COLO829 (cell line): ENCODE measurements at regions not wholly inside any gene's neighbourhood (a gene's known extent, or its start where the extent isn't known, plus 50 kb on each side); places are given as distances from the start of the nearest gene placed in this dataset.
A peak's percentile ranks its signal among the peaks of the same experiment; 100 is the strongest.

Experiments used
- DNase-seq: peaks from one replicate; pipeline ENCODE4 v3.0.0; 2012; ENCODE audit warnings: low spot score

- DNase-seq: no peak
Measured at GRCh38 chr1:63199706-63200335, 122.5 kb upstream of the FOXD3 start.

- no peak for DNase-seq
Measured at GRCh38 chr1:63200676-63201075, 121.7 kb upstream of the FOXD3 start.

GRCh38 chr1:63203641-63204040, 118.7 kb upstream of the FOXD3 start:
- no peak for DNase-seq

- DNase-seq: no peak
Measured at GRCh38 chr1:63205776-63206175, 116.6 kb upstream of the FOXD3 start.

GRCh38 chr1:63214553-63214952, 107.8 kb upstream of the FOXD3 start:
- no peak for DNase-seq

GRCh38 chr1:63223426-63223825, 98.9 kb upstream of the FOXD3 start:
- peak; percentile 11 for DNase-seq

GRCh38 chr1:63230722-63231121, 91.6 kb upstream of the FOXD3 start:
- no peak for DNase-seq

- DNase-seq: no peak
Measured at GRCh38 chr1:63238721-63239120, 83.6 kb upstream of the FOXD3 start.

GRCh38 chr1:63245186-63245585, 77.2 kb upstream of the FOXD3 start:
- no peak for DNase-seq

GRCh38 chr1:63248216-63248615, 74.2 kb upstream of the FOXD3 start:
- DNase-seq: no peak

- DNase-seq: no peak
Measured at GRCh38 chr1:63255153-63255552, 67.2 kb upstream of the FOXD3 start.

- DNase-seq: peak; percentile 66
Measured at GRCh38 chr1:63261736-63262458, 60.5 kb upstream of the FOXD3 start.

- DNase-seq: no peak
Measured at GRCh38 chr1:63262459-63262770, 60.0 kb upstream of the FOXD3 start.

GRCh38 chr1:63264161-63264560, 58.2 kb upstream of the FOXD3 start:
- no peak for DNase-seq

GRCh38 chr1:63266857-63267256, 55.5 kb upstream of the FOXD3 start:
- DNase-seq: no peak

- DNase-seq: peak; percentile 34
Measured at GRCh38 chr1:63268876-63269275, 53.5 kb upstream of the FOXD3 start.

GRCh38 chr1:63269571-63269970, 52.8 kb upstream of the FOXD3 start:
- DNase-seq: peak; percentile 65
